Prostate gland (tissue), 2 donors: ENCODE measurements at regions not wholly inside any gene's neighbourhood (a gene's known extent, or its start where the extent isn't known, plus 50 kb on each side); places are given as distances from the start of the nearest gene placed in this dataset.

Experiments used
- DNase-seq: peaks from one replicate; pipeline ENCODE4 v3.0.0-alpha.2; 2019; ENCODE audit warnings: low spot score
- H3K27ac ChIP-seq, 2 donors: fragments of 200-600 bp; sonication (generic); 2 replicates each; pipeline ENCODE4 v1.5.1; 2017 to 2019
- H3K27me3 ChIP-seq: fragments of 200-600 bp; sonication (generic); replicated peaks from 2 replicates; pipeline ENCODE4 v1.5.1; 2019; ENCODE audit not compliant: insufficient read depth
- H3K36me3 ChIP-seq, 2 donors: fragments of 200-600 bp; sonication (generic); 1 replicate in 1 of 2; 2 replicates in 1 of 2; pipeline versions ENCODE4 v1.5.1 to v1.8.1; 2017 to 2019
- H3K4me1 ChIP-seq: fragments of 200-600 bp; sonication (generic); replicated peaks from 2 replicates; pipeline ENCODE4 v1.5.1; 2019
- H3K4me3 ChIP-seq, 2 donors: fragments of 200-600 bp; sonication (generic); 2 replicates each; pipeline ENCODE4 v1.5.1; 2017 to 2019
- H3K9me3 ChIP-seq: fragments of 200-600 bp; sonication (generic); 2 replicates; pipeline ENCODE4 v1.5.1; 2017
- POLR2A ChIP-seq: fragments of 450-650 bp; IDR thresholded peaks from one replicate; pipeline ENCODE4 v1.6.1; 2016; ENCODE audit warnings: antibody characterized with exemption, mild to moderate bottlenecking
- POLR2AphosphoS5 ChIP-seq: sonication (generic); formaldehyde crosslinking; IDR thresholded peaks from one replicate; pipeline ENCODE4 v1.6.1; 2017; ENCODE audit warnings: antibody characterized with exemption
- WGBS: methylation state at CpG from one replicate; pipeline ENCODE4 v1.1.5; 2018; 5-methylcytosine and 5-hydroxymethylcytosine counted together
- intact Hi-C: fragments of 100-400 bp; cut with DNase I; formaldehyde crosslinking; loops from one replicate; pipeline ENCODE4 v1.14.2; 2022
- TF ChIP-seq, protein P1 (sequence below), 4 experiments: fragments of 200-600 bp in 2 of 4; fragments of 450-650 bp in 2 of 4; sonication (generic) in 2 of 4; IDR thresholded peaks; 1 replicate in 3 of 4; 2 replicates in 1 of 4; pipeline ENCODE4 v1.5.1; 2016 to 2019; ENCODE audit warnings: antibody characterized with exemption in 4 of 4, mild to moderate bottlenecking in 2 of 4, moderate library complexity in 2 of 4

GRCh38 chr10:3943695-3944257 lies 158.8 kb upstream of the KLF6 start:
- no peak for TF ChIP-seq POLR2A
- no peak for TF ChIP-seq POLR2AphosphoS5
- TF ChIP-seq, protein P1, sequence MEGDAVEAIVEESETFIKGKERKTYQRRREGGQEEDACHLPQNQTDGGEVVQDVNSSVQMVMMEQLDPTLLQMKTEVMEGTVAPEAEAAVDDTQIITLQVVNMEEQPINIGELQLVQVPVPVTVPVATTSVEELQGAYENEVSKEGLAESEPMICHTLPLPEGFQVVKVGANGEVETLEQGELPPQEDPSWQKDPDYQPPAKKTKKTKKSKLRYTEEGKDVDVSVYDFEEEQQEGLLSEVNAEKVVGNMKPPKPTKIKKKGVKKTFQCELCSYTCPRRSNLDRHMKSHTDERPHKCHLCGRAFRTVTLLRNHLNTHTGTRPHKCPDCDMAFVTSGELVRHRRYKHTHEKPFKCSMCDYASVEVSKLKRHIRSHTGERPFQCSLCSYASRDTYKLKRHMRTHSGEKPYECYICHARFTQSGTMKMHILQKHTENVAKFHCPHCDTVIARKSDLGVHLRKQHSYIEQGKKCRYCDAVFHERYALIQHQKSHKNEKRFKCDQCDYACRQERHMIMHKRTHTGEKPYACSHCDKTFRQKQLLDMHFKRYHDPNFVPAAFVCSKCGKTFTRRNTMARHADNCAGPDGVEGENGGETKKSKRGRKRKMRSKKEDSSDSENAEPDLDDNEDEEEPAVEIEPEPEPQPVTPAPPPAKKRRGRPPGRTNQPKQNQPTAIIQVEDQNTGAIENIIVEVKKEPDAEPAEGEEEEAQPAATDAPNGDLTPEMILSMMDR (IDR thresholded peaks at IDR 0.05) = no peak
- H3K4me3 ChIP-seq = no peak overlapping the region
- H3K36me3 ChIP-seq = no peaks in the 10 kb centered on the region
- H3K27ac ChIP-seq = no peak overlapping the region
- no peaks in the 10 kb centered on the region for H3K4me1 ChIP-seq
- H3K9me3 ChIP-seq = no peaks in the 10 kb centered on the region
- DNase-seq = no peak
- H3K27me3 ChIP-seq = no peaks in the 10 kb centered on the region
- WGBS = 64% methylated on average over 3 of the region's 3 CpGs
- intact Hi-C loops = no loop called here

GRCh38 chr10:3942937-3943489 lies 158.0 kb upstream of the KLF6 start:
- intact Hi-C loops = no loop called here
- TF ChIP-seq, protein P1 (IDR thresholded peaks at IDR 0.05) = no peak
- TF ChIP-seq POLR2A (no peak), POLR2AphosphoS5 (no peak)

DNA sequence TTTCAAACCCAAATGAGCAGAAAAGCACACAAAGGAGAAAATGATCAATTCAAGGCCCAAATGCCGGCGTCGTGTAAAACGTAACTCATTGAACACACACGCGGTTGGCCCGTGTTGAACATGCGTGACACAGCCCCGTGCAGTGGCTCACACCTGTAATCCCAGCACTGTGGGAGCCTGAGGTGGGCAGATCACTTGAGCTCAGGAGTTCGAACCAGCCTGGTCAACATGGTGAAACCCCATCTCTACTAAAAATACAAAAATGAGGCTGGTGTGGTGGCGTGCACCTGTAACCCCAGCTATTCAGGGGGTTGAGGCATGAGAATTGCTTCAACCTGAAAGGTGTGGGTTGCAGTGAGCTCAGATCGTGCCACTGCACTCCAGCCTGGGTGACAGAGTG lies 156.7 kb upstream of the KLF6 start:
- Histone ChIP-seq H3K27me3 (no peaks in the 10 kb centered on the region), H3K36me3 (no peaks in the 10 kb centered on the region), H3K4me3 (no peak overlapping the region), H3K9me3 (no peaks in the 10 kb centered on the region), H3K4me1 (no peaks in the 10 kb centered on the region), H3K27ac (no peak overlapping the region)
- 84% methylated on average over 12 of the region's 12 CpGs for WGBS
- TF ChIP-seq, protein P1 (IDR thresholded peaks at IDR 0.05) = no peak
- no peak for TF ChIP-seq POLR2AphosphoS5
- no peak for TF ChIP-seq POLR2A
- intact Hi-C loops = no loop called here
- DNase-seq = no peak

More at GRCh38 chr10:3942937-3943489, 158.0 kb upstream of the KLF6 start:
- Histone ChIP-seq H3K4me1 (no peaks in the 10 kb centered on the region), H3K4me3 (no peak overlapping the region), H3K36me3 (no peaks in the 10 kb centered on the region), H3K27ac (no peak overlapping the region), H3K9me3 (no peaks in the 10 kb centered on the region), H3K27me3 (no peaks in the 10 kb centered on the region)
- DNase-seq = no peak
- 95% methylated on average over 9 of the region's 9 CpGs for WGBS

GRCh38 chr10:3936422-3937040 lies 151.5 kb upstream of the KLF6 start:
- no peaks in the 10 kb centered on the region for H3K36me3 ChIP-seq
- H3K27ac ChIP-seq = peak overlapping the region; percentile 67
- H3K4me3 ChIP-seq = no peak overlapping the region
- H3K4me1 ChIP-seq = peaks cover 6% of the 10 kb centered on the region
- TF ChIP-seq, protein P1 (IDR thresholded peaks at IDR 0.05) = no peak
- no peak for TF ChIP-seq POLR2AphosphoS5
- no peak for TF ChIP-seq POLR2A
- H3K27me3 ChIP-seq = no peaks in the 10 kb centered on the region
- 74% methylated on average over 7 of the region's 7 CpGs for WGBS
- intact Hi-C loops = no loop called here
- no peak for DNase-seq
- no peaks in the 10 kb centered on the region for H3K9me3 ChIP-seq

DNA sequence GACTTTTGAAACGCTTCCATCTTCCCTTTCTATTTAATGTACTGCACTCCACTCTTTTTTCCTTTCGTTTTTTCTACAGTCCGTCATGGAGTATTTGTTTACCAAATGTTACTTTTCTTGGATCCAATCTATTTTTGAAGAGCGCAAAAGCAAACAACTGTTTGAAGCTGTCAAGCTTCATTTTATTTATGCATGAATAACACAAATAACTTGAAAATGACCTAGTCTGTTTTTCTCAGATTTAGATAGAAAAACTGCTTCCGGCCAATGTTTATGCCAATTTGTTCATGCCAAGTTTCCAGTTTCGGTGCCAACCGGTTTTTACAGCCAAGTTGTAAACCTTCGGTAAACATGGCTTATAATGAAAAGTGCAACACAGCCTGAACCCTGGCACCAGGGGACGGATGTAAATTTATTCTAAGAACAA lies 150.9 kb upstream of the KLF6 start:
- TF ChIP-seq POLR2AphosphoS5 (peak; percentile 87), POLR2A (no peak)
- TF ChIP-seq, protein P1 (IDR thresholded peaks at IDR 0.05) = no peak
- intact Hi-C loops = no loop called here
- H3K4me1 ChIP-seq = peaks cover 6% of the 10 kb centered on the region
- H3K9me3 ChIP-seq = no peaks in the 10 kb centered on the region
- H3K27ac ChIP-seq = peak overlapping the region; percentile 67
- H3K4me3 ChIP-seq = no peak overlapping the region
- DNase-seq = peak; percentile 78
- no peaks in the 10 kb centered on the region for H3K27me3 ChIP-seq
- H3K36me3 ChIP-seq = no peaks in the 10 kb centered on the region
- 8% methylated on average over 9 of the region's 9 CpGs for WGBS
